Prostate gland (tissue), 2 donors: ENCODE measurements at regions not wholly inside any gene's neighbourhood (a gene's known extent, or its start where the extent isn't known, plus 50 kb on each side); places are given as distances from the start of the nearest gene placed in this dataset.

Experiments
- DNase-seq: peaks from one replicate; pipeline ENCODE4 v3.0.0-alpha.2; 2019; ENCODE audit warnings: low spot score
- H3K27ac ChIP-seq, 2 donors: fragments of 200-600 bp; sonication (generic); 2 replicates each; pipeline ENCODE4 v1.5.1; 2017 to 2019
- H3K27me3 ChIP-seq: fragments of 200-600 bp; sonication (generic); replicated peaks from 2 replicates; pipeline ENCODE4 v1.5.1; 2019; ENCODE audit not compliant: insufficient read depth
- H3K36me3 ChIP-seq, 2 donors: fragments of 200-600 bp; sonication (generic); 1 replicate in 1 of 2; 2 replicates in 1 of 2; pipeline versions ENCODE4 v1.5.1 to v1.8.1; 2017 to 2019
- H3K4me1 ChIP-seq: fragments of 200-600 bp; sonication (generic); replicated peaks from 2 replicates; pipeline ENCODE4 v1.5.1; 2019
- H3K4me3 ChIP-seq, 2 donors: fragments of 200-600 bp; sonication (generic); 2 replicates each; pipeline ENCODE4 v1.5.1; 2017 to 2019
- H3K9me3 ChIP-seq: fragments of 200-600 bp; sonication (generic); 2 replicates; pipeline ENCODE4 v1.5.1; 2017
- POLR2A ChIP-seq: fragments of 450-650 bp; IDR thresholded peaks from one replicate; pipeline ENCODE4 v1.6.1; 2016; ENCODE audit warnings: antibody characterized with exemption, mild to moderate bottlenecking
- POLR2AphosphoS5 ChIP-seq: sonication (generic); formaldehyde crosslinking; IDR thresholded peaks from one replicate; pipeline ENCODE4 v1.6.1; 2017; ENCODE audit warnings: antibody characterized with exemption
- WGBS: methylation state at CpG from one replicate; pipeline ENCODE4 v1.1.5; 2018; 5-methylcytosine and 5-hydroxymethylcytosine counted together
- intact Hi-C: fragments of 100-400 bp; cut with DNase I; formaldehyde crosslinking; loops from one replicate; pipeline ENCODE4 v1.14.2; 2022
- TF ChIP-seq, protein P1 (sequence below), 4 experiments: fragments of 200-600 bp in 2 of 4; fragments of 450-650 bp in 2 of 4; sonication (generic) in 2 of 4; IDR thresholded peaks; 1 replicate in 3 of 4; 2 replicates in 1 of 4; pipeline ENCODE4 v1.5.1; 2016 to 2019; ENCODE audit warnings: antibody characterized with exemption in 4 of 4, mild to moderate bottlenecking in 2 of 4, moderate library complexity in 2 of 4

DNA sequence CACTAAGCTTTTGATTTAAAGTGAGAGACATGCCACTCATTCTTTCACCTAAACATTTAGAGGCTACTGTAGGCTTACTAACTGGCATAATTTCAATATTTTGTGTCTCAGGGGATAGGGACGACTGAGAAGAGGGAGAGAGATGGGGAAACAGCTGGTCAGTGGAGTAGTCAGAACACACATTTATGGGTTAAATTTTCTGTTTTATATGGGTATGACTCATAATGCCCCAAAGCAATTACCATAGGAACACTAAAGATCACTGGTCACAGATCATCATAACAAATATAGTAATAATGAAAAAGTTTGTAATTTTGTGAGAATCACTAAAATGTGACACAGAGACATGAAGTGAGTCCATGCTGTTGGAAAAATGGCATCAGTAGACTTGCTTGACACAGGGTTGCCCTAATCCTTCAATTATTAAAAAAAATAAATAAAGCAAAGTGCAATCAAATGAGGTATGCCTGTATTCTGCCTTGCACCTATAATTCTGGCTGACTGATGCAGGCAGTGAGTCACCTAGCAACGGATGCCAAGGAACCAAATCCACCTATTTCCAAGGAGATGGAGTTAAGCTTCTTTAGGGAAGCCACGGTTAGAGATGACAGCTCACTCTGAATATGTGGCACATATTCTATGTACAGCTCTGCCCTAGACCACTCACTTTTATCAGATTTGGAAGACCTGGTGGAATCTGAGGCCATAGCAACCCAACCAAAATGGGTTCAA is 166.1 kb downstream of the MARCHF11 start:
- Histone ChIP-seq H3K4me1 (no peaks in the 10 kb centered on the region), H3K36me3 (no peaks in the 10 kb centered on the region), H3K4me3 (no peak overlapping the region), H3K27me3 (no peaks in the 10 kb centered on the region), H3K9me3 (no peaks in the 10 kb centered on the region), H3K27ac (no peak overlapping the region)
- DNase-seq = no peak
- TF ChIP-seq POLR2AphosphoS5 (no peak), POLR2A (no peak)
- TF ChIP-seq, protein P1, sequence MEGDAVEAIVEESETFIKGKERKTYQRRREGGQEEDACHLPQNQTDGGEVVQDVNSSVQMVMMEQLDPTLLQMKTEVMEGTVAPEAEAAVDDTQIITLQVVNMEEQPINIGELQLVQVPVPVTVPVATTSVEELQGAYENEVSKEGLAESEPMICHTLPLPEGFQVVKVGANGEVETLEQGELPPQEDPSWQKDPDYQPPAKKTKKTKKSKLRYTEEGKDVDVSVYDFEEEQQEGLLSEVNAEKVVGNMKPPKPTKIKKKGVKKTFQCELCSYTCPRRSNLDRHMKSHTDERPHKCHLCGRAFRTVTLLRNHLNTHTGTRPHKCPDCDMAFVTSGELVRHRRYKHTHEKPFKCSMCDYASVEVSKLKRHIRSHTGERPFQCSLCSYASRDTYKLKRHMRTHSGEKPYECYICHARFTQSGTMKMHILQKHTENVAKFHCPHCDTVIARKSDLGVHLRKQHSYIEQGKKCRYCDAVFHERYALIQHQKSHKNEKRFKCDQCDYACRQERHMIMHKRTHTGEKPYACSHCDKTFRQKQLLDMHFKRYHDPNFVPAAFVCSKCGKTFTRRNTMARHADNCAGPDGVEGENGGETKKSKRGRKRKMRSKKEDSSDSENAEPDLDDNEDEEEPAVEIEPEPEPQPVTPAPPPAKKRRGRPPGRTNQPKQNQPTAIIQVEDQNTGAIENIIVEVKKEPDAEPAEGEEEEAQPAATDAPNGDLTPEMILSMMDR (IDR thresholded peaks at IDR 0.05) = no peak
- 73% methylated on average over 3 of the region's 3 CpGs for WGBS
- intact Hi-C loops = no loop called here

DNA sequence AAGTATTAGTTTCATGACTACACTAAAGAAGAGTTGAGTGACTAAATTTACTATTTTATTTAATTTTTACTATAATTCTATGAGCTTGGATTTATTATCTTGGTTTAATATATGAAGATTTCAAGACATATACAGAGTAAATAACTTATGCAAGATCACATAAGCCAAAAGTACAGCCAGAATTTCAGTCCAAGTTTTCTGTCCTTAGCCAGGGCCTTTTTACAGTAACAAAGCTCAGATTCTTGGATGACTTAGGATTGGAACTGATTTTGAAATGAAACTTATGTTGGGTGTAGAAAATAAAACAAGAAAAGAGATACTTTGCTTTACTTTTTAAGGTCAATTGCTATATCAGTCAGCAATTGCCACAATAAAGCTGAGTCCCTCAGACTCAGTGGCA is 170.3 kb downstream of the MARCHF11 start:
- TF ChIP-seq POLR2AphosphoS5 (no peak), POLR2A (no peak)
- TF ChIP-seq, protein P1 (IDR thresholded peaks at IDR 0.05) = no peak
- Histone ChIP-seq H3K9me3 (no peaks in the 10 kb centered on the region), H3K4me3 (no peak overlapping the region), H3K27ac (no peak overlapping the region), H3K4me1 (no peaks in the 10 kb centered on the region), H3K27me3 (no peaks in the 10 kb centered on the region), H3K36me3 (no peaks in the 10 kb centered on the region)
- intact Hi-C loops = no loop called here
- DNase-seq = no peak

DNA sequence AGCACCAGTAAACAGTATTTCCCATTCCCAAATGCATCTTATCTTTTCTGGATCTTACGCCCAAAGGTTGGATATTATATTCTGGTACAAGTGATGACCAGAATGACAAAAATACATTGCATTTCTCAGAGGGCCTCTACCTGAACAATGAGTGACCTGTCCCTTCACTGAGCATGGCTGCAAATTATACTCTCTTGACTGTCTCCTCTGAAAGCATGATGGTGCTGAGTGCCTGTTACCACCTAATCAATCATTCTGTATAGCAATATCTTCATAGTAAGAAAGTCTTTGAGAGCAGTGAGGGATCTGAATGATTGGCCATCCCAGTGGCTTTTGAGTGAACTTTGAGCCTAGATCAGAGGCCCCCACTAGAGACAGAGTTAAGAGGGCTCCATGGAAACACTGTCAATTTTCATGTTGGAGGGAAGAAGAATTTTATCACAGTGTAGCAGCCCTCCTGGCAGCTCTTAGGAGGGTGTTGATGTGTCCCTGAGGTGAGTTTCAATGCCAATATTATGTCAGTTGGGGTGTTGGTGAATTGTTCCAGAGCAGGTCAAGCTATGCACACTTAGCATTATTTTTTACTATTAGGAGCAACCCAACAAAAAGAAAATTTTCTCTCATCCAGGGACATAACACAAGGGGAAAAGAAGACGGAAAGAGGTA is 171.7 kb downstream of the MARCHF11 start:
- Histone ChIP-seq H3K27ac (no peak overlapping the region), H3K36me3 (no peaks in the 10 kb centered on the region), H3K27me3 (no peaks in the 10 kb centered on the region), H3K4me1 (no peaks in the 10 kb centered on the region), H3K9me3 (no peaks in the 10 kb centered on the region), H3K4me3 (no peak overlapping the region)
- 93% methylated on average over 2 of the region's 2 CpGs for WGBS
- intact Hi-C loops = no loop called here
- DNase-seq = no peak
- TF ChIP-seq POLR2A (no peak), POLR2AphosphoS5 (no peak)
- TF ChIP-seq, protein P1 (IDR thresholded peaks at IDR 0.05) = no peak

DNA sequence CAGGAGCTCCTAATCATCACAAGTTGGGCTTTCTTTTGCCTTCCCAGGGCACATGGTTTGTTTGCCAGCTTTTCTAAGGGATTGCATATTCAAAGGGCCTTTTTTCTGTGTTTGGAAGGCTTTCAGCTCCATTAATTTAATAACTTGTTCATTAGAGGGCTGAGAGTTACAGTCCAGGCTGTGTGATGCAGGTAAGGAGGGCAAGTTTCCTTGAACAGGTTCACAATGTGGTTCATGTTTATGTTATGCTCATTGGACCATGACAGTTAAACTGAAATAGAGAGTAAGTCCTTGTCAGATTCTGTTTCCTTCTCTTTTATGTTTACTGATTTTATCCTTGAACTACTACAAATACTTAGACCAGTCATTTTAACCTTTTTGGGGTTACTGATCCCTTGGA is 174.4 kb downstream of the MARCHF11 start:
- DNase-seq = no peak
- no peaks in the 10 kb centered on the region for H3K27me3 ChIP-seq
- TF ChIP-seq POLR2A (no peak), POLR2AphosphoS5 (no peak)
- TF ChIP-seq, protein P1 (IDR thresholded peaks at IDR 0.05) = no peak
- no peaks in the 10 kb centered on the region for H3K9me3 ChIP-seq
- no peaks in the 10 kb centered on the region for H3K36me3 ChIP-seq
- intact Hi-C loops = no loop called here
- H3K4me3 ChIP-seq = no peak overlapping the region
- H3K27ac ChIP-seq = no peak overlapping the region
- no peaks in the 10 kb centered on the region for H3K4me1 ChIP-seq

DNA sequence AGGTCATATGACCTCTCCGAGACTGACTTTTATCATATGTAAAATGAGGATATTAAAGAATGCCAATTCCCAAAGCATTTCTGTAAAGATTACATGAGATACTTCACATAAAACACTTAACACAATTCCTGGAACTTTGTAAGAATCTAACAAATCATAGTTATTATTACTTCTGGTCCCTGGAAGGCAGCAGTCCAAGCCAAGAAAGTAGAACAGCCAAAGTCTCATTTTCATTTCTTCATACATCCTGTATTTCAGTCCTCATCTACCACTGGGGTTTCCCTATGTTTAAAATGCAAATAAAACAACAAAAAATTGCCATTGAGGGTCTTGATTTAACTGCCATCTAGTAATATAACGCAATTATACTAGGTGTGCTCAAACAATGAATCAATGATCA is 179.5 kb downstream of the MARCHF11 start:
- Histone ChIP-seq H3K4me1 (no peaks in the 10 kb centered on the region), H3K27ac (no peak overlapping the region), H3K27me3 (no peaks in the 10 kb centered on the region), H3K9me3 (no peaks in the 10 kb centered on the region), H3K4me3 (no peak overlapping the region), H3K36me3 (no peaks in the 10 kb centered on the region)
- 72% methylated on average over 2 of the region's 2 CpGs for WGBS
- intact Hi-C loops = no loop called here
- TF ChIP-seq POLR2AphosphoS5 = no peak
- TF ChIP-seq, protein P1 (IDR thresholded peaks at IDR 0.05) = no peak
- TF ChIP-seq POLR2A = no peak
- no peak for DNase-seq
